ENCODE measurements at regions not wholly inside any gene's neighbourhood (a gene's known extent, or its start where the extent isn't known, plus 50 kb on each side); places are given as distances from the start of the nearest gene placed in this dataset.

- in situ Hi-C loops (cut with MboI; ENCODE audit: low pct_unique_long_range_greater_than_20kb, low sequenced_read_pairs, unreplicated experiment), result no loop called here
- no peak for DNase-seq (ENCODE audit: low spot score)
- TF ChIP-seq CTCF (IDR thresholded peaks at IDR 0.05; ENCODE audit: extremely low read depth, insufficient read depth, missing control alignments), result no peak
Observed at GRCh38 chr2:4190548-4190947, 487.2 kb downstream of the DCDC2C start.

- in situ Hi-C loops (cut with MboI; ENCODE audit: low pct_unique_long_range_greater_than_20kb, low sequenced_read_pairs, unreplicated experiment), result no loop called here
- DNase-seq (ENCODE audit: low spot score), result no peak
- TF ChIP-seq CTCF (IDR thresholded peaks at IDR 0.05; ENCODE audit: extremely low read depth, insufficient read depth, missing control alignments), result no peak
Observed at GRCh38 chr2:4192119-4192518, 488.7 kb downstream of the DCDC2C start.

GRCh38 chr2:4214444-4215205 lies 511.2 kb downstream of the DCDC2C start:
- in situ Hi-C loops (cut with MboI; ENCODE audit: low pct_unique_long_range_greater_than_20kb, low sequenced_read_pairs, unreplicated experiment), result no loop called here
- TF ChIP-seq CTCF (IDR thresholded peaks at IDR 0.05; ENCODE audit: extremely low read depth, insufficient read depth, missing control alignments), result no peak
- no peak for DNase-seq (ENCODE audit: low spot score)

GRCh38 chr2:4217737-4218136 lies 514.4 kb downstream of the DCDC2C start:
- DNase-seq (ENCODE audit: low spot score), result no peak
- in situ Hi-C loops (cut with MboI; ENCODE audit: low pct_unique_long_range_greater_than_20kb, low sequenced_read_pairs, unreplicated experiment), result no loop called here
- no peak for TF ChIP-seq CTCF (IDR thresholded peaks at IDR 0.05; ENCODE audit: extremely low read depth, insufficient read depth, missing control alignments)

GRCh38 chr2:4219101-4219500 lies 515.7 kb downstream of the DCDC2C start:
- in situ Hi-C loops (cut with MboI; ENCODE audit: low pct_unique_long_range_greater_than_20kb, low sequenced_read_pairs, unreplicated experiment), result no loop called here
- no peak for TF ChIP-seq CTCF (IDR thresholded peaks at IDR 0.05; ENCODE audit: extremely low read depth, insufficient read depth, missing control alignments)
- DNase-seq (ENCODE audit: low spot score), result no peak

GRCh38 chr2:4219571-4219970 lies 516.2 kb downstream of the DCDC2C start:
- DNase-seq (ENCODE audit: low spot score), result no peak
- no peak for TF ChIP-seq CTCF (IDR thresholded peaks at IDR 0.05; ENCODE audit: extremely low read depth, insufficient read depth, missing control alignments)
- in situ Hi-C loops (cut with MboI; ENCODE audit: low pct_unique_long_range_greater_than_20kb, low sequenced_read_pairs, unreplicated experiment), result no loop called here
